ENCODE measurements at regions not wholly inside any gene's neighbourhood (a gene's known extent, or its start where the extent isn't known, plus 50 kb on each side); places are given as distances from the start of the nearest gene placed in this dataset.

- Histone ChIP-seq H3K4me3 (no peak overlapping the region), H3K9me3 (no peaks in the 10 kb centered on the region), H3K36me3 (ENCODE audit: insufficient read depth in 1 of 2, low read depth in 1 of 2) (no peaks in the 10 kb centered on the region), H3K27ac (no peak overlapping the region), H3K27me3 (ENCODE audit: insufficient read depth in 3 of 3, low read length in 2 of 3) (no peaks in the 10 kb centered on the region), H3K4me1 (no peaks in the 10 kb centered on the region)
- TF ChIP-seq CTCF (IDR thresholded peaks at IDR 0.05), result no peak
- DNase-seq, result no peak
- intact Hi-C loops (cut with DNase I), result no loop called here
- WGBS, 3 donors, result 65 to 75% (median 73%) methylated on average over 1 of the region's 1 CpG
- ATAC-seq, result no peak
These were observed 874.1 kb downstream of the ZPLD1 start for GRCh38 chr3:103308921-103309320.

- Histone ChIP-seq H3K27ac (no peak overlapping the region), H3K9me3 (no peaks in the 10 kb centered on the region), H3K27me3 (ENCODE audit: insufficient read depth in 3 of 3, low read length in 2 of 3) (no peaks in the 10 kb centered on the region), H3K4me3 (no peak overlapping the region), H3K4me1 (no peaks in the 10 kb centered on the region), H3K36me3 (ENCODE audit: insufficient read depth in 1 of 2, low read depth in 1 of 2) (no peaks in the 10 kb centered on the region)
- ATAC-seq (no peak), DNase-seq (no peak)
- intact Hi-C loops (cut with DNase I), result no loop called here
- 27 to 31% (median 31%) methylated on average over 2 of the region's 2 CpGs for WGBS, 3 donors
- TF ChIP-seq CTCF (IDR thresholded peaks at IDR 0.05), result no peak
These were observed 885.1 kb downstream of the ZPLD1 start for GRCh38 chr3:103319912-103320311.

GRCh38 chr3:103337179-103337845 lies 902.5 kb downstream of the ZPLD1 start:
- intact Hi-C loops (cut with DNase I), result no loop called here
- no peaks in the 10 kb centered on the region for H3K27me3 ChIP-seq (ENCODE audit: insufficient read depth in 3 of 3, low read length in 2 of 3)
- 56 to 82% (median 65%) methylated on average over 2 of the region's 2 CpGs for WGBS, 3 donors
- no peaks in the 10 kb centered on the region for H3K36me3 ChIP-seq (ENCODE audit: insufficient read depth in 1 of 2, low read depth in 1 of 2)
- no peak overlapping the region for H3K27ac ChIP-seq
- ATAC-seq (no peak), DNase-seq (no peak)
- no peaks in the 10 kb centered on the region for H3K4me1 ChIP-seq
- no peak overlapping the region for H3K4me3 ChIP-seq
- no peak for TF ChIP-seq CTCF (IDR thresholded peaks at IDR 0.05)
- no peaks in the 10 kb centered on the region for H3K9me3 ChIP-seq

GRCh38 chr3:103341078-103341606 lies 906.3 kb downstream of the ZPLD1 start:
- WGBS, 3 donors, result 84 to 89% (median 89%) methylated on average over 4 of the region's 4 CpGs
- no peak overlapping the region for H3K4me3 ChIP-seq
- H3K27ac ChIP-seq, result no peak overlapping the region
- H3K36me3 ChIP-seq (ENCODE audit: insufficient read depth in 1 of 2, low read depth in 1 of 2), result no peaks in the 10 kb centered on the region
- no peaks in the 10 kb centered on the region for H3K27me3 ChIP-seq (ENCODE audit: insufficient read depth in 3 of 3, low read length in 2 of 3)
- H3K4me1 ChIP-seq, result no peaks in the 10 kb centered on the region
- no peaks in the 10 kb centered on the region for H3K9me3 ChIP-seq
- TF ChIP-seq CTCF (IDR thresholded peaks at IDR 0.05), result no peak
- intact Hi-C loops (cut with DNase I), result no loop called here
- ATAC-seq (no peak), DNase-seq (no peak)

All from psoas muscle (tissue), 7 donors.